ENCODE measurements at regions not wholly inside any gene's neighbourhood (a gene's known extent, or its start where the extent isn't known, plus 50 kb on each side); places are given as distances from the start of the nearest gene placed in this dataset.

- no peak for DNase-seq
- no peaks in the 10 kb centered on the region for H3K27me3 ChIP-seq (ENCODE audit: low read depth)
- H3K4me3 ChIP-seq, result no peak overlapping the region
- intact Hi-C loops (cut with DNase I), result no loop called here
- H3K9me3 ChIP-seq, result no peaks in the 10 kb centered on the region
- no peaks in the 10 kb centered on the region for H3K4me1 ChIP-seq
- no peak for ATAC-seq
- no peak overlapping the region for H3K27ac ChIP-seq
- TF ChIP-seq CTCF (IDR thresholded peaks at IDR 0.05), result no peak
- H3K36me3 ChIP-seq, result no peaks in the 10 kb centered on the region
Observed at GRCh38 chr6:122200440-122200839, 199.0 kb upstream of the HSF2 start.

- H3K9me3 ChIP-seq, result no peaks in the 10 kb centered on the region
- TF ChIP-seq CTCF (IDR thresholded peaks at IDR 0.05), result no peak
- no peak for ATAC-seq
Observed at GRCh38 chr6:122202576-122203137, 196.8 kb upstream of the HSF2 start.

GRCh38 chr6:122207061-122207460 lies 192.4 kb upstream of the HSF2 start:
- no peak overlapping the region for H3K27ac ChIP-seq
- H3K27me3 ChIP-seq (ENCODE audit: low read depth), result no peaks in the 10 kb centered on the region
- no peak for TF ChIP-seq CTCF (IDR thresholded peaks at IDR 0.05)
- no peak for ATAC-seq
- H3K9me3 ChIP-seq, result no peaks in the 10 kb centered on the region
- no peak for DNase-seq
- H3K36me3 ChIP-seq, result no peaks in the 10 kb centered on the region
- H3K4me1 ChIP-seq, result no peaks in the 10 kb centered on the region
- intact Hi-C loops (cut with DNase I), result no loop called here
- no peak overlapping the region for H3K4me3 ChIP-seq

More at GRCh38 chr6:122202576-122203137, 196.8 kb upstream of the HSF2 start:
- H3K4me3 ChIP-seq, result no peak overlapping the region
- no peaks in the 10 kb centered on the region for H3K4me1 ChIP-seq
- H3K36me3 ChIP-seq, result no peaks in the 10 kb centered on the region
- no peak for DNase-seq
- H3K27me3 ChIP-seq (ENCODE audit: low read depth), result no peaks in the 10 kb centered on the region
- H3K27ac ChIP-seq, result no peak overlapping the region
- intact Hi-C loops (cut with DNase I), result no loop called here

GRCh38 chr6:122207794-122208193 lies 191.7 kb upstream of the HSF2 start:
- H3K4me3 ChIP-seq, result no peak overlapping the region
- H3K27me3 ChIP-seq (ENCODE audit: low read depth), result no peaks in the 10 kb centered on the region
- intact Hi-C loops (cut with DNase I), result no loop called here
- H3K4me1 ChIP-seq, result no peaks in the 10 kb centered on the region
- DNase-seq (no peak), ATAC-seq (no peak)
- TF ChIP-seq CTCF (IDR thresholded peaks at IDR 0.05), result no peak
- H3K9me3 ChIP-seq, result no peaks in the 10 kb centered on the region
- no peak overlapping the region for H3K27ac ChIP-seq
- H3K36me3 ChIP-seq, result no peaks in the 10 kb centered on the region

GRCh38 chr6:122214605-122215318 lies 184.7 kb upstream of the HSF2 start:
- Histone ChIP-seq H3K4me1 (no peaks in the 10 kb centered on the region), H3K27ac (no peak overlapping the region), H3K9me3 (no peaks in the 10 kb centered on the region), H3K36me3 (no peaks in the 10 kb centered on the region), H3K27me3 (ENCODE audit: low read depth) (no peaks in the 10 kb centered on the region), H3K4me3 (no peak overlapping the region)
- no peak for ATAC-seq
- no peak for TF ChIP-seq CTCF (IDR thresholded peaks at IDR 0.05)
- no peak for DNase-seq
- intact Hi-C loops (cut with DNase I), result no loop called here

Measured in lower lobe of right lung (tissue), 2 donors.